Uterus (tissue), 2 donors: ENCODE measurements at regions not wholly inside any gene's neighbourhood (a gene's known extent, or its start where the extent isn't known, plus 50 kb on each side); places are given as distances from the start of the nearest gene placed in this dataset.

ENCODE experiments used
- POLR2A ChIP-seq, 2 donors: fragments of 450-650 bp; IDR thresholded peaks; one replicate each; pipeline ENCODE4 v1.6.1; 2016; ENCODE audit warnings: antibody characterized with exemption in 2 of 2, mild to moderate bottlenecking in 1 of 2, moderate library complexity in 1 of 2
- TF ChIP-seq, protein P1 (sequence below), 4 experiments: fragments of 200-600 bp in 2 of 4; fragments of 450-650 bp in 2 of 4; sonication (generic) in 2 of 4; IDR thresholded peaks; one replicate each; pipeline ENCODE4 v1.5.1; 2016 to 2019; ENCODE audit warnings: antibody characterized with exemption in 4 of 4, mild to moderate bottlenecking in 2 of 4, moderate library complexity in 1 of 4

DNA sequence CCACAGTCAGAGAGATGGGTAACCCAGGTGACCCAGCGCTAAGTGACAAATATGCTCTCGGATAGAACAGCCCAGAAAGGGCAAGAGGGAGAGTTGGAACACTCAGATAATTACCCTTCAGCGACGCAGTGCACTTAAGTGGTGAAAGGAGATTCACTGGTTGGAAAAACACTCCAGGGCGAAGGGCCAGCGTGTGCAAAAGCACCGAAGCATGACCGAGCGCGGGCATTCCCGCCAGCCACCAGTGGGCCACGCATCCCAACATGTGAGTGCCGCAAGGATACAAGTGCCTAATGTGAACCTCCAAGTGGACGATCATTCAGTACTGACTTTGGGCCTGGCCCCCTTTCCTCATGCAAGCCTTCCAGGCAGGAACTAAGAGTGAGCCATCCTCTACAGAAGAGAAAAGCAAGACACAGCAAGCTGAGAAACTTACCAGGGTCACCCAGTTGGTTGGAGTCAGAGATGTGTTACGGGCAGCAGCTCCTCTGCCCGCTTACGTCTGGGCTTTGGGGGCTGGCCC, 258.4 kb downstream of the C16orf95 start:
- TF ChIP-seq, protein P1, sequence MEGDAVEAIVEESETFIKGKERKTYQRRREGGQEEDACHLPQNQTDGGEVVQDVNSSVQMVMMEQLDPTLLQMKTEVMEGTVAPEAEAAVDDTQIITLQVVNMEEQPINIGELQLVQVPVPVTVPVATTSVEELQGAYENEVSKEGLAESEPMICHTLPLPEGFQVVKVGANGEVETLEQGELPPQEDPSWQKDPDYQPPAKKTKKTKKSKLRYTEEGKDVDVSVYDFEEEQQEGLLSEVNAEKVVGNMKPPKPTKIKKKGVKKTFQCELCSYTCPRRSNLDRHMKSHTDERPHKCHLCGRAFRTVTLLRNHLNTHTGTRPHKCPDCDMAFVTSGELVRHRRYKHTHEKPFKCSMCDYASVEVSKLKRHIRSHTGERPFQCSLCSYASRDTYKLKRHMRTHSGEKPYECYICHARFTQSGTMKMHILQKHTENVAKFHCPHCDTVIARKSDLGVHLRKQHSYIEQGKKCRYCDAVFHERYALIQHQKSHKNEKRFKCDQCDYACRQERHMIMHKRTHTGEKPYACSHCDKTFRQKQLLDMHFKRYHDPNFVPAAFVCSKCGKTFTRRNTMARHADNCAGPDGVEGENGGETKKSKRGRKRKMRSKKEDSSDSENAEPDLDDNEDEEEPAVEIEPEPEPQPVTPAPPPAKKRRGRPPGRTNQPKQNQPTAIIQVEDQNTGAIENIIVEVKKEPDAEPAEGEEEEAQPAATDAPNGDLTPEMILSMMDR (IDR thresholded peaks at IDR 0.05) = no peak
- TF ChIP-seq POLR2A (IDR thresholded peaks at IDR 0.05) = no peak
